Ishikawa (cell line): ENCODE measurements at regions not wholly inside any gene's neighbourhood (a gene's known extent, or its start where the extent isn't known, plus 50 kb on each side); places are given as distances from the start of the nearest gene placed in this dataset.

Experiments
- CEBPB ChIP-seq: IDR thresholded peaks from 2 replicates; pipeline ENCODE4 v1.6.1; 2012
- EGR1 ChIP-seq: IDR thresholded peaks from 2 replicates; pipeline ENCODE4 v1.6.1; 2012
- EP300 ChIP-seq: IDR thresholded peaks from 2 replicates; pipeline ENCODE4 v1.6.1; 2012; ENCODE audit warnings: borderline replicate concordance
- FOXM1 ChIP-seq: IDR thresholded peaks from 2 replicates; pipeline ENCODE4 v1.6.1; 2012; ENCODE audit warnings: low read depth, borderline replicate concordance

- TF ChIP-seq CEBPB = no peak
- TF ChIP-seq EP300 = no peak
- TF ChIP-seq EGR1 = no peak
- TF ChIP-seq FOXM1 = no peak
Observed at GRCh38 chr14:86305058-86305457, 775.1 kb downstream of the FLRT2 start.
